DND-41 (cell line): ENCODE measurements at regions not wholly inside any gene's neighbourhood (a gene's known extent, or its start where the extent isn't known, plus 50 kb on each side); places are given as distances from the start of the nearest gene placed in this dataset.

Source experiments
- EZH2 ChIP-seq: IDR thresholded peaks from 3 replicates; pipeline ENCODE4 v1.6.1; 2012; ENCODE audit warnings: borderline replicate concordance, low read depth, mild to moderate bottlenecking, moderate library complexity, low read length, inconsistent platforms; ENCODE audit not compliant: severe bottlenecking
- TF ChIP-seq, protein P1 (sequence below): IDR thresholded peaks from 2 replicates; pipeline ENCODE4 v1.5.1; 2012; ENCODE audit warnings: borderline replicate concordance, low read length, moderate library complexity, mild to moderate bottlenecking; ENCODE audit not compliant: poor library complexity, severe bottlenecking; ENCODE audit errors: extremely low read depth

DNA sequence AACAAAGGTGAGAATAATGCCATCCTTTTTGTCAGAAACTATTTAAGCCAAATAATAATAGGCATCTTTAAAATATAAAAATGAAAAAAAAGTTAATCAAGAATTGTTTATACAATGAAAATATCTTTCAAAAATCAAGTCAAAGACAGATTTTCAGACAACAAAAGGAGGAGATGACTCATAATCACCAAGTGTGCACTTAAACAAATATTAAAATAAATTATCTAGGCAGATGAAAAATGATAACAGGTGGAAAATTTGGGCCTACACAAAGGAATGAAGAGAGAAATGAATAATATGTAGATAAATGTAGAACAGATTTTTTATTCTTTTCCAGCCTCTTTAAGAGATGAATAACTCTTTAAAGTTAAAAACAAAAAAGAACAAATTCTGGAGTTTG is 250.0 kb upstream of the PLEKHG7 start:
- TF ChIP-seq, protein P1, sequence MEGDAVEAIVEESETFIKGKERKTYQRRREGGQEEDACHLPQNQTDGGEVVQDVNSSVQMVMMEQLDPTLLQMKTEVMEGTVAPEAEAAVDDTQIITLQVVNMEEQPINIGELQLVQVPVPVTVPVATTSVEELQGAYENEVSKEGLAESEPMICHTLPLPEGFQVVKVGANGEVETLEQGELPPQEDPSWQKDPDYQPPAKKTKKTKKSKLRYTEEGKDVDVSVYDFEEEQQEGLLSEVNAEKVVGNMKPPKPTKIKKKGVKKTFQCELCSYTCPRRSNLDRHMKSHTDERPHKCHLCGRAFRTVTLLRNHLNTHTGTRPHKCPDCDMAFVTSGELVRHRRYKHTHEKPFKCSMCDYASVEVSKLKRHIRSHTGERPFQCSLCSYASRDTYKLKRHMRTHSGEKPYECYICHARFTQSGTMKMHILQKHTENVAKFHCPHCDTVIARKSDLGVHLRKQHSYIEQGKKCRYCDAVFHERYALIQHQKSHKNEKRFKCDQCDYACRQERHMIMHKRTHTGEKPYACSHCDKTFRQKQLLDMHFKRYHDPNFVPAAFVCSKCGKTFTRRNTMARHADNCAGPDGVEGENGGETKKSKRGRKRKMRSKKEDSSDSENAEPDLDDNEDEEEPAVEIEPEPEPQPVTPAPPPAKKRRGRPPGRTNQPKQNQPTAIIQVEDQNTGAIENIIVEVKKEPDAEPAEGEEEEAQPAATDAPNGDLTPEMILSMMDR = no peak
- no peak for TF ChIP-seq EZH2
